NCI-H187 (cell line): ENCODE measurements at regions not wholly inside any gene's neighbourhood (a gene's known extent, or its start where the extent isn't known, plus 50 kb on each side); places are given as distances from the start of the nearest gene placed in this dataset.

Source experiments
- DNase-seq, 2 experiments: peaks; one replicate each; lab custom pipeline; 2025; lab: John Stamatoyannopoulos, UW

- no peak for DNase-seq
These were observed 117.9 kb upstream of the SMAD3 start for GRCh38 chr15:66947471-66947870.

GRCh38 chr15:66948294-66948693 lies 117.1 kb upstream of the SMAD3 start:
- DNase-seq = no peak

DNA sequence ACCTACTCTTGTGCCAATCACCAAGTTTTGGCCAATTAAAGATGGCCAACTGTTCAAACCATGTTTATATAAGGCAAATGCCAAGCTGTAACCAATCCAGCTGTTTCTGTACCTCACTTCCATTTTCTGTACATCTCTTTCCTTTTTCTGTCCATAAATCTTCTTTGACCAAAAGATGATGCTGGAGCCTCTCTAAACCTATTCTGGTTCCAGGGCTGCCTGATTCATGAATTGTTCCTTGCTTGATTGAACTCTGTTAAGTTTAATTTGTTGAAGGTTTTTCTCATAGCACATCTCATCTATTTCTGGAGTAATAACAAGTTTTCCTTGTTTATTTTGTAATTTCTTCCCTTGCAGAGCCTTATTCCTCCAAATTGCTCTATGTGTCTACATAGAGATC lies 115.3 kb upstream of the SMAD3 start:
- no peak for DNase-seq

DNA sequence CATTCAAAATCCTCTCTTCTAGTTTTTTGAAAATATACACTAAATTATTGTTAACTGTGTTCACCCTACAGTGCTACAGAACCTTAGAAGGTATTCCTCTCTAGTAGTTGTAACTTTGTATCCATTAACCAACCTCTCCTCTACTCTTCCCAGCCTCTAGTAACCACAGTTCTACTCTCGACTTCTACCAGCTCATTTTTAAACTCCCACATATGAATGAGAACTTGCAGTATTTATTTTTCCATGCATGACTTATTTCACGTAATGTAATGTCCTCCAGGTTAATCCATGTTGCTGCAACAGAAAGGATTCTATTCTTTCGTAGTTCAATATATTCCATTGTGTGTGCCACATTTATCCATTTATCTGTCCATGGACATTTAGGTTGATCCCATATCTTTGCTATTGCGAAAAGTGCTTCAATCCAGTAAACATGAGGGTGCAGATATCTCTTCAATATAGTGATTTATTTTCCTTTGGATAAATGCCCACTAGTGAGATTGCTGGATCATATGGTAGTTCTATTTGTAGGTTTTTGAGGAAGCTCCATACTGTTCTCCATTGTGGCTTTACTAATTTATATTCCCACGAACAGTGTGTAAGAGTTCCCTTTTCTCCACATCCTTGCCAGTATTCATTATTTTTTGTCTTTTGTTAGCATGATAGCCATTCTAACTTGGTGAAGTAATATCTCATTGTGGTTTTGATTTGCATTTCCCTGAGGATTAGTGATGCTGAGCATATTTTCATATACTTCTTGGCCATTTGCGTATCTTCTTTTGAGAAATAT lies 113.7 kb upstream of the SMAD3 start:
- DNase-seq = no peak

GRCh38 chr15:66952756-66953522 lies 112.5 kb upstream of the SMAD3 start:
- DNase-seq = no peak

GRCh38 chr15:66953523-66954229 lies 111.7 kb upstream of the SMAD3 start:
- DNase-seq = no peak

GRCh38 chr15:66954601-66955000 lies 110.8 kb upstream of the SMAD3 start:
- DNase-seq = no peak

DNA sequence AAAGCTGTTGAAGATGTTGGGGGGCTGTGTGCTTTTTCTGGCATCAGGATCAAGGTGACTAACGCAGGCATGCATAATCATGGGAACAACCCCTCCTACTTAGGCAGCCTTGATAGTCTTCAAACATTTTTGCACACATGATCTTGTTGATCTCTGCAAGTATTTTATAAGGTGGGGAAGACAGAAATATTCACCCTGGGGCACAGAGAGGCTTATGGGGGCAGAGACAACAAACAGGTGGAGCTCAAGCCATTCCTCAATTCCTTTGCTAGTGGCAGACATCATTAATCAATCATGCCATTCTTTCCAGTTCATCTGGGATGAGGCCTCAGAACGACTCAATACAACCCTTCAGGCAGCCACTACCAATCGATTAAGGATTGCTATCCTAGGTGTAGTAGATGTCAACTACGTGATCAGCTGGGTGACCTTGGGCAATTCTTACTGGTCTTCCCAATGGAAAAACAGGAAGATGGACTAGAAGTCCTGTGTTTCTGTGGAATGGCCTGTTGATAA lies 110.3 kb upstream of the SMAD3 start:
- no peak for DNase-seq

DNA sequence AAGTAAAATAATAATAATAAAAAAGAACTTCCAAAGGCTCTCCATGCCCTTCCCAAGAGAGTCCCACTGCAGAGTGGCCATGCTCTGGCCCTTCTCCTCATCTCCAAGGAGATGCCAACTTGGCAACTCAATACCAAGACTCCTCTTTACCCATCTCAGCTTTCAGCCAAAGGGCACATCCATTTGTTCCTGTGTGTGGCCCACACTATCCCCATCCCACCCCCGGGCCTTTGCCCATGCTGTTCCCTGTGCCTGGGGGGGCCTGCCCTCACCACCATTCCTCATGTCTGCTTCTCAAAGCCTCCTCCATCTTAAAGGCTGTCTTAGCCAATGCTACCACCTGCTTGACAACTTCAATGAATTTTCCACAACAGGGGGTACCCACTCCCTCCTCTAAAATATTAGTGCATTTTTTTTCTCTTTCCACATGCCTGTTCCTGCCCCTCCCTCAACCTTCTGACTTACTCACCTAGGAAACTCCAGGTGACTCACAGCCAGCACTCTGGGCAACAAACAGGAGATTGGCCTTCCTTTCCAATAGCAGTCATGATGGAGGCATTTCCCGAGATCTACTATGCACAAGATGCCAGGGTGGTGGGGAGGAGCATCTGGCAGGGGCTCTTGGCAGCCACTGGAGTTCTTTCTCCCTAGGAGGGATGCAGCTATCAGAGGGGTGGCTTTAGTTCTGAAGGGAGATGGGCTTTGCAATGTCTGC lies 109.4 kb upstream of the SMAD3 start:
- DNase-seq = no peak

DNA sequence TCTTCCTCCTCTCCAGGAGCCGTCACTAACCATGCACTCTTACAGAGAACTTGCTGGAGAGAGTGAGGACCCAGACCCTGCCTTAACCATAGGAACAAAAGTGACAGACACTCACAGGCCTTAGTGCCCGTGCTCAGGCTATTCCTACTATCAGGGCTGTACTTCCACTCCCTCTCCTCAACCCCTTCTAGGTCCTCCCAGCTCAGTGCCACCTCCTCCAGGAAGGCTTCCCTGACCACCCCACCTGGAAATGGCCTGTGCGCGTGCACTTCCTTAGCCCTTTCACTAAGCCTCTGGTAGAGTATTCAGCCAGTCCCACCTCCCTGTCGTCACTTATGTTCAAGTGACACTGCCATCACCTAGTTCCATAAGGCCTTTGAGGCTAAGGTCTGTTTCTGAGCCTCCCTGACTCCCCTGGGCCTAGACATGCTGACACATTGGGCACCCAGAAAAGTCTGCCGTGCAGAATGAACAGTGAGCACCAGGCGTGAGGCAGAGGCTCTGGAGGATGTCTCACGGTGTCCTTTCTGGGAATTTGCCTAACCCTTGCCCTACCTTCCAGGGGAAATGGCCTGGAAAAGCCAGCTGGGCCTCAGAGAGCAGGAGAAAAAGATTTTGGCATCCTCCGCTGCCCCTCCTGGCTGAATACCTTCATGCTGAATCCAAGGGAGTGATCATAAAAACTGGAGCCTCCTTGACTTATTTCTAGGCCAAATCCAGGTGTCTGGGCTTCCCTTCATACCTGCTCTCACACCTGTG lies 108.6 kb upstream of the SMAD3 start:
- DNase-seq = no peak

DNA sequence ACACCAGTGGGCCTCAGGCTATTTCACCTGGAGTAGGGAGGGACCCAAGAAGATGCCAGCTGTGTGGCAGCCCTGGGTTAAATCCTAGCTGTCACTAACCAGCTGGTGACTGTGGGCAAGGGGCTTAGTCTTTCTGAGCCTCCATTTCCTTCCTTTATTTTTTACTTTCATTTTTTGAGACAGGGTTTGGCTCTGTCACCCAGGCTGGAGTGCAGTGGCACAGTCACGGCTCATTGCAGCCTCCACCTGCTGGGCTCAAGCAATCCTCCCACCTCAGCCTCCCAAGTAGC lies 108.0 kb upstream of the SMAD3 start:
- no peak for DNase-seq

GRCh38 chr15:66959066-66959465 lies 106.3 kb upstream of the SMAD3 start:
- DNase-seq = no peak

DNA sequence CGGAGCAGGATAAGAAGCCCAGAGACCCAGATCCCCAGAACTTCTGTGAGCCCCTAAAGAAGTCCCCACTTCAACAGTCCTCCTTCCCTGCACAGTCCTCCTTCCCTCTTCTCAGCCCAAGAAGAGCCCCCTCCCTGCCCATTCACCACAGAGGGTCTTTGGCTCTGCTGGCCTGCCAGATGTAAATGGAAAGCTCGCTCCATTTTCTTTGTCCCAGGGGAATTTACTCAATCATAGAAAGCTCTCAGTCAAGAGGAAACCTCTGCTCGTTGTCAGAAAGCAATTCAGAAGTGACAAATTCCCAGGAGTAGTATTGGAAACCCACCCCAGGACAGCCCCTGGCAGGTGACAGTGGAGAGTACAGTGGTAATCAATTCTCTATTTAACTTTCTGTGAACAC lies 105.5 kb upstream of the SMAD3 start:
- DNase-seq = no peak

GRCh38 chr15:66960519-66960918 lies 104.9 kb upstream of the SMAD3 start:
- no peak for DNase-seq

GRCh38 chr15:66961407-66961884 lies 104.0 kb upstream of the SMAD3 start:
- no peak for DNase-seq

GRCh38 chr15:66961901-66962300 lies 103.5 kb upstream of the SMAD3 start:
- no peak for DNase-seq

DNA sequence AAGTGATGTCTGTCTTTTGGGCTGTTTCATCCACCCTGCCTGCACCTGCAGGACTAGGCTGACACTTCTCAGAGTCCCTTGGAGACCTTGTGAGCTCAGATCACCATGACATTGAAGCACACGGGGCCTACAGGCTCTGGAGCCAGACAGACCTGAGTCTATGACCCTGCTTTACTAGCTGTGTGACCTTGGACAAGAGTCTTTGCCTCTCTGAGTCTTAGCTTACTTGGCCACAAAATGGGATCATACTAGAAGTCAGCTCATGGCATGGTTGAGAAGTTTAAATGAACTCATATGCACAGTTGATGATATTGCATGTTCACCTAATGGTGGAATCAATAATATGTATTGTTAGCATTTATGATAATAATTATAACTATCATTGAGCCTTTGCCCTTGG lies 102.9 kb upstream of the SMAD3 start:
- DNase-seq = no peak

GRCh38 chr15:66963084-66963483 lies 102.3 kb upstream of the SMAD3 start:
- no peak for DNase-seq

DNA sequence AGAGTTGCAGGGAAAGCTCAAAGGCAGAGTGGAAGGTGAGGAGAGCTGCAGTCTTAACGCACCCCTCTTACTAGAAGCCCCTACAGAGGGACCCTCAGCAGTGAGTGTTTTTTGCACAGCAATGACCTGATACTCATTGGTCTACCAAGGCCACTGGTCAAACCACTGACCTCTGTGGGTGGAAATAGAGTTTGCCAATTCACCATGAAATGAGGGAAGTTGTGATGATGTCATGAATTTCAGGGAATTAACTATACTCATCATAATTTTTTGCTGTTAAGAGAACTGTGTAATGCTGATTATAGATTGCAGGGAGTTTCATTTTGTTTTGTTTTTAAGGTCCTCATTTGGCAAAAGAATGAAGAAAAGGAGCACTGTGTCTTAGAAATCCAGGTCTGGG lies 101.7 kb upstream of the SMAD3 start:
- DNase-seq = no peak

DNA sequence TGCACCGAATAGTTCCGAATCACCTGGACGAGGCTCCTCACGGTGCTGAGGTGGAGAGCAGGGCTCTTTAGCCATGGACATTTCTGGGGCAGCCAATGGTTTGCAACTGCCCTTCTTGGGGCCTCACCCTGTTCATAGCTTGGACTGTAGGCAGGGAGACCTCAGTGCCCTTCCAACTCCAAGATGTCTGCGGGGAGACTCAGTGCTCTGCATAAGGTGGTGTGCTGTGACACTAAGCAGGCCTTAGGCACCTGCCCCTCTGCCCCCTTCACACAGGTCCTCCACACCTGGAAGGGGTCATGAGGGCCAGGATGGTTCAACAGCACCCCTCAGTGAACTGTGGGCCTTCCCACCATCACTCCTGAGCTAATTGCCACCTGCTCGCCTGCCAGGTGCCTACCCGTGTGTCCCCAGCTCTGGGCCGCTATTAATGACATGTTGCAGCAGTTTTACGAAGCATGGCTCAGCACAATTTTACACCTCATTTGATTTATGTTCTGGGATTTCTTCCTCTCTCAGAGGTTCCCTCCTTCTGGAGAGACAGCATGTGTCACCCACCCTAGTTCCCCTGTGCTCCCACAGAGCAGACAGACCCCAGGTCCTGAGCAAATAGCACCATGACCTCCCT lies 101.2 kb upstream of the SMAD3 start:
- DNase-seq = no peak

GRCh38 chr15:66964791-66965190 lies 100.6 kb upstream of the SMAD3 start:
- DNase-seq = no peak
